SKM-1 treated with dmso at 0.1 percent for 144 hours (cell line): ENCODE measurements at regions not wholly inside any gene's neighbourhood (a gene's known extent, or its start where the extent isn't known, plus 50 kb on each side); places are given as distances from the start of the nearest gene placed in this dataset.

Experiments
- DNase-seq: peaks from one replicate; lab custom pipeline; 2025; ENCODE audit not compliant: unreplicated experiment; lab: John Stamatoyannopoulos, UW

GRCh38 chr14:31943217-31943799, 133.8 kb upstream of the ARHGAP5 start:
- no peak for DNase-seq

DNA sequence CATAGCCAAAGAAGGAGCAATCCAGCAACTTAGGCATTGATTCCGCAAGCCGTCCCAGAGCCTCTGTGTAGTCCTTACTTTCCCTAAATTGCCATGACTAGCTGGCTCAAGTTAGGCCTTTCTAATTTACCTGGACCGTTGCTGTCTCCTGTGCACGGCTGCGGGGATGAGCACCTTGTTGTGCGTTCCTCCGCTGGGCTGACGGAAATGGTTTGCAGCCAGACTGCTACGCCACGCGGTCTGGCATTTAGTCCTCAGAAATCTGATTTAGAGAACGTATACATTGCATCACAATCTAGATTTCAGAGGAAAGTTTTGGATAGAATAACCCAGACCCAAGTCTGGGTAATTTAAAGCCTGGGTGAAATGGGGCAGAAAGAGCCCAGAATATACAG, 133.2 kb upstream of the ARHGAP5 start:
- no peak for DNase-seq

GRCh38 chr14:31944256-31945073, 132.6 kb upstream of the ARHGAP5 start:
- no peak for DNase-seq

- DNase-seq, result no peak
These were observed 132.0 kb upstream of the ARHGAP5 start for GRCh38 chr14:31945074-31945613.

- DNase-seq, result no peak
These were observed 131.4 kb upstream of the ARHGAP5 start for GRCh38 chr14:31945701-31946100.

GRCh38 chr14:31947076-31947475, 130.0 kb upstream of the ARHGAP5 start:
- no peak for DNase-seq

GRCh38 chr14:31947680-31948595, 129.2 kb upstream of the ARHGAP5 start:
- DNase-seq, result no peak

DNA sequence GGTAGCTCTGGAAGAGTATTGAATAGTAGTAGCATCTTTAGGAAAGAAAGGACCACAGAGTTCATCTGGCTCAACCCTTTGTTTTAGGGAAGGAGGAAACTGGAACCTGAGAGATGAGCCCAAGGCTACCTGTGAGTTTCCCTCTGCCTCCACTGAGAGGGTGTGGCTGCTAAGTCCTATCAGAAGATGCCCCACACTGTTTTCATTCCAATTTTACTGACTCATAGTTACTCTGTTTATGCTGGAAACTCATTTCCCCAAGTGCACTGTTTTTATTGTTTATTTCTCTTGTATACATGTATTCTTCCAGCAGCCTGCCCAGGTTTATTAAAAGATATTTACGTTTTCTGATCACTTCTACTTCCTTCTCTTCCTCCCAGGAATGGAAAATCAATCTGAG, 127.4 kb upstream of the ARHGAP5 start:
- no peak for DNase-seq

DNA sequence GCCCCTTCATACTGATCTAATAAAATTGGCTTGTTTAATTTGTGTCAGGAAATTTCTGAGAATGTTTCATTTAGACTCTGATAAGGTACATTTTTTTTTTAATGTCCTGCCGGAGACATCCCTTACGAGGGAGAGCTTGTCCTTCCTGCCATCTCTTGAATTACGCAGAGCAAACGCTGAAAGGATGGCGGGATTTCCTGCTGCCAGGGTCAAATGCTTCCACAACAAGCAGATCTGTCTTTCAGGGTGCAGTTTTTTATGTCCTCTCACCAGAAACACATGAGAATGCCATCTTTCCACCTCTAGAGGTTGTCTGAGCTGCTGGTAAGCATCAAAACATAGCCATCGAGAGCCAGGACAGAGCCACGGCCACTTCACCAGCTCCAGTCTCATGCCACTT, 126.8 kb upstream of the ARHGAP5 start:
- DNase-seq, result no peak

GRCh38 chr14:31950764-31951637, 126.1 kb upstream of the ARHGAP5 start:
- DNase-seq, result no peak

GRCh38 chr14:31951638-31951964, 125.5 kb upstream of the ARHGAP5 start:
- DNase-seq, result no peak

DNA sequence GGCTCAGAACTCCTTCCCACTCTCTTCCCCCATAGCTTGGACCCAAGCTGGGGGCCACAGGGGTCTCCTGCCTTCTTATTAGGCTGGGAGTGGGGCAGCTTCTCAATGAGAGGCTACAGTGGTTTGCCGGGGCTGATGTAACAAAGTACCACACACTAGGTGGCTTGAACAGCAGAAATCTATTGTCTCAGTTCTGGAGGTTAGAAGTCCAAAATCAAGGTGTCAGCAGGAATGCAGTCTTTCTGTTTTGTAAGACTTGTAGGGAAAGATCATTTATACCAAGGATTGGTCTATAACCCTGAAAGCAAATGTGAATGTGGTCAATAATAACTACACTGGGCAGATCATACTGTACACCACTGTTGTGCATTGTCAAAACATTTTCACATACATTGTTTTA, 124.5 kb upstream of the ARHGAP5 start:
- no peak for DNase-seq

DNA sequence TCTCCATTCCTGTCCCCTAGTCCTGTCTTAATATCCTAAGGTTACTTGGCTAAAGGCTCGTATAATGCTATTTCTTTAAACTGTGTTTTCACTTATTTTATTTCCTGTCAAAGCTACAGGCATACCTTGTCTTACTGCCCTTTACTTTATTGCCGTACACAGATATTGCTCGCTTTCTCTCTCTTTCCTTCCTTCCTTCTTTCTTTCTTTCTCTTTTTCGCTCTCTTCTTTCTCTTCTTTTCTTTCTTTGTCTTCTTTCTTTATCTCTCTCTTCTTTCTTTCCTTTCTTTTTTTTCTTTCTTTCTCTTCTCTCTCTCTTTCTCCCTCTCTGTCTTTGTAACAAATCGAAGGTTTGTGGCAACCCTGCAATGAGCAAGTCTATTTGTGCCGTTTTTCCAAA, 123.9 kb upstream of the ARHGAP5 start:
- DNase-seq, result no peak

GRCh38 chr14:31954991-31955390, 122.1 kb upstream of the ARHGAP5 start:
- no peak for DNase-seq

DNA sequence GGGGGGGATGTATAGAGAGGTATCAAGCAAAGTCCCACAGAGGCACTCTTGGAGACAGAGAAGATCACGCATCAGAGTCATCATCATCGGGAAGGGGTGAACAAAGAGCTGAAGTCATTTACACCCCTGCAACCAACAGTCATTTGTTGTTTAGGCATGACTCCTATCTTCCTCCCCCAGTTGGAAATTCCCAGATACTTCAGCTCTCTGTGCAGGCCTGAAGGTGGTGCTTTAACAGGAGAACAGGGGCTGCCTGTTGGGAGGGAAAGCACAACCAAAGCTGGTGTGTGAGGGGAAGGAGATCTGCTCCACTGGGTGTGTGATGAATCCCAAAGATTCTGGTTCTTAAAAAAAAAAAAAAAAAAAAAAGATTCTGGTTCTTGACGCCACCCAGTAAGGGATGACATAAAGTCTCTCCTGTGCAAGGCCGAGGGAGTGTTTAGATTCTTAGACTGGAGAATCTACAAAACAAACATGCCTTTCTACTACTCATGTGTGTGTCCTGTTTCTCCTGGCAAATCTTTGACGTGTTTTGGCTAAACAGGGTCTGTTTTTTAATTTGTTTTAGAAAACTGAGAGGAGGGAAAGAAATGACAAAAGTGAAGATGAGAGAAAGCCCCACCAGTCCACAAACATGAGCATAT, 121.0 kb upstream of the ARHGAP5 start:
- DNase-seq, result no peak

GRCh38 chr14:31957565-31957964, 119.5 kb upstream of the ARHGAP5 start:
- DNase-seq, result no peak

GRCh38 chr14:31960039-31960438, 117.1 kb upstream of the ARHGAP5 start:
- no peak for DNase-seq

DNA sequence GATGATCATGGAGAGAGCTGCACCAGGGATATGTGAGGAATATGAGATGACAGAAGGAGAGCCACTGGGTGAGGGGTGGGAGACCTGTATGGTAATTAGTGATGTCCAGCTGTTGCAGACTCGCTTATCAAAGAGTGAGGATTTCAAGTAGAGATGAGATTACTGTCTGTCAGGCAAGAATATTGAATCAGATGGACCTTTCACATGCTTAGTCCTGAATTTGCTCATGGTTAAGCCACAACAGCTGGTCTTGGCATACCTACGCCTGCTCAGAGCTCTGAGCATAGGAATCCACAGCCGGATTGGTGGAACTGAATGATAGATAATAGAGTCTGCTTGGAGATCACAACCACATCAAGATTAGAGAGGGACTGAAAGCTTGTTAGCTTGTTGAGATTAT, 115.2 kb upstream of the ARHGAP5 start:
- DNase-seq, result no peak

DNA sequence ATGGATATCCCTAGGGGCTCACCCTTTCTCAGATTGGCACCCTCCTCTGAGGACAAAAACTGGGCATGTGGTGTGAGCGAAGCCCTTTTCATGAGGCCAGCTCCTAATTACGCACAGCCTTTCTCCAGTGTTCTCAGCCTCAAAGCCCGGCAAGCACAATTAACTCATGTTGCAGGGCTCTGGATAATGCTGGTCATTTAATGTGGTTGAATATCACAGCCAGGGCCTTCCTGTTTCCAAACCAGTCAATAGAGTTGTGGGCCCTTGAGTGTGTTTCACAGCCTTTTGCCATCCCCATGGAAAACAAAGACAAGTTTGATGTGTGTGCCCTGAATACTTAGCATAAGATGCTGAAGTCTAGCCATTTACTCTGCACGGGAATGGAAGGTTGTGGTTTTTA, 114.2 kb upstream of the ARHGAP5 start:
- no peak for DNase-seq

GRCh38 chr14:31963587-31963986, 113.5 kb upstream of the ARHGAP5 start:
- no peak for DNase-seq
